Psoas muscle (tissue), 7 donors: ENCODE measurements at regions not wholly inside any gene's neighbourhood (a gene's known extent, or its start where the extent isn't known, plus 50 kb on each side); places are given as distances from the start of the nearest gene placed in this dataset.

Experiments used
- ATAC-seq, 4 donors: fragments of 200-7000 bp; cut with Tn5 transposase; one replicate each; pipeline ENCODE4 v1.9.1; 2020; ENCODE audit warnings: moderate library complexity in 3 of 4, mild to moderate bottlenecking in 2 of 4
- DNase-seq, 2 donors: peaks; one replicate each; pipeline ENCODE4 v3.0.0-alpha.2; 2020
- H3K27ac ChIP-seq: fragments of 200-600 bp; one replicate; pipeline ENCODE4 v1.8.0; 2022
- H3K27me3 ChIP-seq, 3 donors: fragments of 200-600 bp in 1 of 3; one replicate each; pipeline versions ENCODE4 v1.6.1 to v1.8.0; 2013 to 2022; ENCODE audit warnings: low read length in 2 of 3, mild to moderate bottlenecking in 2 of 3, moderate library complexity in 1 of 3; ENCODE audit not compliant: insufficient read depth in 3 of 3
- H3K36me3 ChIP-seq, 2 donors: fragments of 200-600 bp in 1 of 2; one replicate each; pipeline versions ENCODE4 v1.6.1 to v1.8.0; 2013 to 2022; ENCODE audit warnings: low read depth in 1 of 2, mild to moderate bottlenecking in 1 of 2, moderate library complexity in 1 of 2; ENCODE audit not compliant: insufficient read depth in 1 of 2
- H3K4me1 ChIP-seq: fragments of 200-600 bp; one replicate; pipeline ENCODE4 v1.8.0; 2022
- H3K4me3 ChIP-seq: fragments of 200-600 bp; one replicate; pipeline ENCODE4 v1.8.0; 2022; ENCODE audit warnings: mild to moderate bottlenecking
- H3K9me3 ChIP-seq: fragments of 200-600 bp; one replicate; pipeline ENCODE4 v1.8.0; 2022
- CTCF ChIP-seq: fragments of 200-600 bp; IDR thresholded peaks from one replicate; pipeline ENCODE4 v1.8.0; 2022; ENCODE audit warnings: antibody characterized with exemption
- WGBS, 3 donors: extraction: QIAGEN DNeasy Blood & Tissue Kit; methylation state at CpG; one replicate each; pipeline versions ENCODE4 v1.1.6 to v1.1.7; 2013; 5-methylcytosine and 5-hydroxymethylcytosine counted together
- intact Hi-C, 2 donors: fragments of 100-400 bp; cut with DNase I; formaldehyde crosslinking; loops; one replicate each; pipeline versions ENCODE4 v1.11.0 to v1.14.2; 2022
- donor health status: healthy with polysubstance abuse.
- donor health status: DM: no; HTN: no; CAD: no; lungs with moderate emphysema.
- donor health status: Bipolar disorder and iron deficiency.
- donor health status: healthy.
- donor health status: DM: yes; HTN: yes; CAD: no.
- donor health status: DM: no; HTN: no; CAD: no.
- donor health status: DM: yes; HTN: yes; CAD: no.

GRCh38 chr2:156221703-156222102 lies 110.8 kb downstream of the NR4A2 start:
- H3K27me3 ChIP-seq: no peaks in the 10 kb centered on the region
- H3K27ac ChIP-seq: no peak overlapping the region
- H3K4me1 ChIP-seq: no peaks in the 10 kb centered on the region
- no peak overlapping the region for H3K4me3 ChIP-seq
- DNase-seq (no peak), ATAC-seq (no peak)
- intact Hi-C loops: no loop called here
- TF ChIP-seq CTCF: no peak
- no peaks in the 10 kb centered on the region for H3K36me3 ChIP-seq
- 83 to 85% (median 84%) methylated on average over 2 of the region's 2 CpGs for WGBS, 3 donors
- H3K9me3 ChIP-seq: peaks cover 14% of the 10 kb centered on the region

GRCh38 chr2:156219491-156220100 lies 112.9 kb downstream of the NR4A2 start:
- no peak for TF ChIP-seq CTCF
- 70 to 79% (median 76%) methylated on average over 4 of the region's 4 CpGs for WGBS, 3 donors
- no peaks in the 10 kb centered on the region for H3K27me3 ChIP-seq
- ATAC-seq (no peak), DNase-seq (no peak)
- H3K36me3 ChIP-seq: no peaks in the 10 kb centered on the region
- H3K4me1 ChIP-seq: no peaks in the 10 kb centered on the region
- no peak overlapping the region for H3K4me3 ChIP-seq
- peaks cover 12% of the 10 kb centered on the region for H3K9me3 ChIP-seq
- intact Hi-C loops: no loop called here
- no peak overlapping the region for H3K27ac ChIP-seq

- Histone ChIP-seq H3K36me3 (no peaks in the 10 kb centered on the region), H3K27ac (no peak overlapping the region), H3K27me3 (no peaks in the 10 kb centered on the region), H3K9me3 (no peaks in the 10 kb centered on the region), H3K4me3 (no peak overlapping the region), H3K4me1 (no peaks in the 10 kb centered on the region)
- intact Hi-C loops: no loop called here
- no peak for TF ChIP-seq CTCF
- WGBS, 3 donors: 69 to 77% (median 73%) methylated on average over 2 of the region's 2 CpGs
- DNase-seq: no peak
- no peak for ATAC-seq
Measured at GRCh38 chr2:156215656-156216055, 116.9 kb downstream of the NR4A2 start.

- H3K4me1 ChIP-seq: no peaks in the 10 kb centered on the region
- no peak for TF ChIP-seq CTCF
- H3K4me3 ChIP-seq: no peak overlapping the region
- H3K27ac ChIP-seq: no peak overlapping the region
- no peak for ATAC-seq
- intact Hi-C loops: no loop called here
- no peaks in the 10 kb centered on the region for H3K9me3 ChIP-seq
- no peak for DNase-seq
- no peaks in the 10 kb centered on the region for H3K36me3 ChIP-seq
- H3K27me3 ChIP-seq: no peaks in the 10 kb centered on the region
Measured at GRCh38 chr2:156211318-156211717, 121.2 kb downstream of the NR4A2 start.

GRCh38 chr2:156206355-156206754 lies 126.2 kb downstream of the NR4A2 start:
- H3K27me3 ChIP-seq: no peaks in the 10 kb centered on the region
- no peaks in the 10 kb centered on the region for H3K36me3 ChIP-seq
- intact Hi-C loops: no loop called here
- WGBS, 3 donors: 31 to 33% (median 32%) methylated on average over 2 of the region's 2 CpGs
- TF ChIP-seq CTCF: no peak
- ATAC-seq: no peak
- no peak for DNase-seq
- H3K9me3 ChIP-seq: no peaks in the 10 kb centered on the region
- H3K27ac ChIP-seq: no peak overlapping the region
- H3K4me3 ChIP-seq: no peak overlapping the region
- H3K4me1 ChIP-seq: no peaks in the 10 kb centered on the region
